Spleen (tissue), 7 donors: ENCODE measurements at regions not wholly inside any gene's neighbourhood (a gene's known extent, or its start where the extent isn't known, plus 50 kb on each side); places are given as distances from the start of the nearest gene placed in this dataset.

Experiments used
- CTCF ChIP-seq, 11 experiments: fragments of 200-600 bp in 7 of 11; fragments of 450-650 bp in 4 of 11; sonication (generic) in 4 of 11; IDR thresholded peaks in 8 of 11; conservative IDR thresholded peaks in 3 of 11; 1 replicate in 7 of 11; 2 replicates in 4 of 11; pipeline versions ENCODE4 v1.4.0 to v1.8.0; 2016 to 2021; ENCODE audit warnings: antibody characterized with exemption in 11 of 11, inconsistent platforms in 4 of 11, mild to moderate bottlenecking in 1 of 11
- POLR2A ChIP-seq, 3 donors: fragments of 450-650 bp; IDR thresholded peaks; one replicate each; pipeline ENCODE4 v1.5.1; 2017; ENCODE audit warnings: antibody characterized with exemption in 3 of 3, mild to moderate bottlenecking in 1 of 3
- POLR2AphosphoS5 ChIP-seq, 3 donors: sonication (generic); formaldehyde crosslinking; IDR thresholded peaks; one replicate each; pipeline ENCODE4 v1.5.1; 2017; ENCODE audit warnings: antibody characterized with exemption in 3 of 3
- donor health status: DM: no; HTN: no; CAD: no; lungs with moderate emphysema.
- donor health status: DM: no; HTN: no; CAD: no.
- donor health status: DM: no; HTN: no; CAD: no.

GRCh38 chr19:37829526-37829925, 50.1 kb upstream of the ZNF573 start:
- TF ChIP-seq CTCF (IDR thresholded peaks at IDR 0.05 in 8 of 11, conservative IDR thresholded peaks at IDR 0.05 in 3 of 11) (no peak), POLR2A (IDR thresholded peaks at IDR 0.05) (no peak), POLR2AphosphoS5 (IDR thresholded peaks at IDR 0.05) (no peak)
